HCT116 (cell line): ENCODE measurements at regions not wholly inside any gene's neighbourhood (a gene's known extent, or its start where the extent isn't known, plus 50 kb on each side); places are given as distances from the start of the nearest gene placed in this dataset.

Experiments used
- ATAC-seq: fragments of 200-7000 bp; cut with Tn5 transposase; 2 replicates; pipeline ENCODE4 v1.9.1; 2020; ENCODE audit warnings: mild to moderate bottlenecking, moderate library complexity
- BruUV-seq: library from RNA; stranded (reverse); fragments of 400-500 nt; replicated peaks from 2 replicates; lab custom pipeline; 2021; lab: Mats Ljungman, UMichigan
- CTCF ChIA-PET: fragments of 300-600 bp; sonication (Branson Sonifier 250); formaldehyde crosslinking; loops from one replicate; lab custom pipeline; 2021; ENCODE audit warnings: antibody characterized with exemption; lab: Charles Lee
- POLR2A ChIA-PET: fragments of 300-600, 350-600 bp; sonication (Branson Sonifier 250); formaldehyde crosslinking; loops from one replicate; lab custom pipeline; 2021; ENCODE audit warnings: antibody characterized with exemption; lab: Charles Lee
- RAD21 ChIA-PET, 2 experiments: fragments of 300-600 bp; sonication (Branson Sonifier 250); formaldehyde crosslinking; loops; one replicate each; lab custom pipeline; 2023; ENCODE audit warnings: low total read pairs in 2 of 2; ENCODE audit not compliant: uncharacterized antibody in 2 of 2, unreplicated experiment in 2 of 2, low non-redundant PET in 1 of 2; lab: Charles Lee
- DNase-seq: peaks from one replicate; pipeline ENCODE4 v3.0.0-alpha.2; 2010; ENCODE audit warnings: low read depth, low spot score
- H2AFZ ChIP-seq: fragments of 200-600 bp; shearing (Covaris generic), sonication (generic); 2 replicates; pipeline ENCODE4 v1.6.1; 2017; ENCODE audit warnings: low read depth, mixed run types, mixed read lengths, antibody characterized with exemption, low read length; ENCODE audit not compliant: poor library complexity, severe bottlenecking
- H3K27ac ChIP-seq: 2 replicates; pipeline ENCODE4 v1.5.1; 2012; ENCODE audit warnings: low read depth, low read length
- H3K27me3 ChIP-seq: fragments of 200-600 bp; sonication (generic); 2 replicates; pipeline ENCODE4 v1.6.1; 2016; ENCODE audit warnings: mixed run types, low read length, mixed read lengths; ENCODE audit not compliant: insufficient read depth
- H3K36me3 ChIP-seq, 2 experiments: fragments of 200-500 bp in 1 of 2; fragments of 200-600 bp in 1 of 2; sonication (Bioruptor generic) in 1 of 2; sonication (generic) in 1 of 2; 2 replicates each; pipeline versions ENCODE4 v1.5.1 to v1.6.1; 2014 to 2016; ENCODE audit warnings: low read length in 2 of 2, inconsistent platforms in 1 of 2, mixed read lengths in 1 of 2, mixed run types in 1 of 2; ENCODE audit not compliant: insufficient read depth in 2 of 2, control insufficient read depth in 1 of 2
- H3K4me1 ChIP-seq, 2 experiments: fragments of 200-600 bp in 1 of 2; sonication (generic) in 1 of 2; 2 replicates each; pipeline versions ENCODE4 v1.5.1 to v1.6.1; 2012 to 2017; ENCODE audit warnings: low read length in 2 of 2, inconsistent platforms in 1 of 2, mild to moderate bottlenecking in 1 of 2, mixed read lengths in 1 of 2, mixed run types in 1 of 2, moderate library complexity in 1 of 2; ENCODE audit not compliant: insufficient read depth in 2 of 2, control insufficient read depth in 1 of 2
- H3K4me2 ChIP-seq: fragments of 200-600 bp; sonication (generic); 2 replicates; pipeline ENCODE4 v1.6.1; 2017; ENCODE audit warnings: mixed run types, low read length, mixed read lengths
- H3K4me3 ChIP-seq, 2 experiments: fragments of 200-600 bp in 1 of 2; sonication (generic) in 1 of 2; replicated peaks in 1 of 2; 2 replicates each; pipeline ENCODE4 v1.5.1; 2011 to 2016; ENCODE audit warnings: low read length in 2 of 2, control low read depth in 1 of 2, low read depth in 1 of 2, mild to moderate bottlenecking in 1 of 2, mixed read lengths in 1 of 2, mixed run types in 1 of 2
- H3K79me2 ChIP-seq: fragments of 200-600 bp; sonication (generic); 2 replicates; pipeline ENCODE4 v1.6.1; 2017; ENCODE audit warnings: mild to moderate bottlenecking, mixed run types, low read length, moderate library complexity, mixed read lengths; ENCODE audit not compliant: insufficient read depth
- H3K9ac ChIP-seq: fragments of 200-600 bp; sonication (generic); 2 replicates; pipeline ENCODE4 v1.6.1; 2016; ENCODE audit warnings: low read length, mixed read lengths
- H3K9me2 ChIP-seq: fragments of 200-600 bp; sonication (generic), shearing (Covaris generic); 2 replicates; pipeline ENCODE4 v1.6.1; 2017; ENCODE audit warnings: mixed run types, mild to moderate bottlenecking, moderate library complexity; ENCODE audit not compliant: insufficient read depth
- H3K9me3 ChIP-seq, 2 experiments: fragments of 200-500 bp in 1 of 2; fragments of 200-600 bp in 1 of 2; sonication (Bioruptor generic) in 1 of 2; sonication (generic) in 1 of 2; 2 replicates each; pipeline ENCODE4 v1.6.1; 2014 to 2017; ENCODE audit warnings: low read length in 2 of 2, mixed read lengths in 2 of 2, inconsistent platforms in 1 of 2, low read depth in 1 of 2, mild to moderate bottlenecking in 1 of 2, mixed run types in 1 of 2, moderate library complexity in 1 of 2; ENCODE audit not compliant: control insufficient read depth in 1 of 2, insufficient read depth in 1 of 2
- H4K20me1 ChIP-seq: fragments of 200-600 bp; sonication (generic), shearing (Covaris generic); 2 replicates; pipeline ENCODE4 v1.6.1; 2017; ENCODE audit warnings: mixed run types, mild to moderate bottlenecking, moderate library complexity; ENCODE audit not compliant: insufficient read depth
- CBX3 ChIP-seq: IDR thresholded peaks from 2 replicates; pipeline ENCODE4 v1.6.1; 2012; ENCODE audit warnings: low read depth
- CEBPB ChIP-seq: IDR thresholded peaks from 2 replicates; pipeline ENCODE4 v1.6.1; 2012; ENCODE audit warnings: low read depth
- EGR1 ChIP-seq: IDR thresholded peaks from 2 replicates; pipeline ENCODE4 v1.6.1; 2012; ENCODE audit warnings: low read depth
- ELF1 ChIP-seq: IDR thresholded peaks from 2 replicates; pipeline ENCODE4 v1.6.1; 2012; ENCODE audit warnings: low read depth, borderline replicate concordance
- EZH2 ChIP-seq: fragments of 200-600 bp; sonication (generic); IDR thresholded peaks from 2 replicates; pipeline ENCODE4 v1.6.1; 2017; ENCODE audit warnings: antibody characterized with exemption, mixed run types
- FOSL1 ChIP-seq: IDR thresholded peaks from 2 replicates; pipeline ENCODE4 v1.6.1; 2012; ENCODE audit warnings: low read depth
- JUND ChIP-seq: IDR thresholded peaks from 2 replicates; pipeline ENCODE4 v1.6.1; 2012
- SP1 ChIP-seq: IDR thresholded peaks from 2 replicates; pipeline ENCODE4 v1.6.1; 2012; ENCODE audit warnings: low read depth
- TCF7L2 ChIP-seq: IDR thresholded peaks from 2 replicates; pipeline ENCODE4 v1.7.0; 2011; ENCODE audit warnings: borderline replicate concordance, inconsistent platforms; ENCODE audit not compliant: insufficient read depth, insufficient read length; ENCODE audit errors: extremely low read depth
- YY1 ChIP-seq: IDR thresholded peaks from 2 replicates; pipeline ENCODE4 v1.6.1; 2011; ENCODE audit warnings: low read length, low read depth, moderate library complexity, mild to moderate bottlenecking; ENCODE audit not compliant: insufficient replicate concordance; ENCODE audit errors: extremely low read depth
- intact Hi-C: fragments of 100-400 bp; cut with micrococcal nuclease; formaldehyde crosslinking; loops from 2 replicates; pipeline ENCODE4 v1.10.0; 2022
- TF ChIP-seq, protein P1 (sequence below), 3 experiments: fragments of 200-600 bp in 1 of 3; sonication (generic) in 1 of 3; IDR thresholded peaks in 2 of 3; conservative IDR thresholded peaks in 1 of 3; 2 replicates each; pipeline ENCODE4 v1.5.1; 2012 to 2017; ENCODE audit warnings: low read depth in 2 of 3, low read length in 2 of 3, antibody characterized with exemption in 1 of 3, borderline replicate concordance in 1 of 3, control low read depth in 1 of 3, mild to moderate bottlenecking in 1 of 3, mixed read lengths in 1 of 3, mixed run types in 1 of 3, moderate library complexity in 1 of 3; ENCODE audit not compliant: insufficient read depth in 1 of 3
- TF ChIP-seq, protein P2 (sequence below): IDR thresholded peaks from 2 replicates; pipeline ENCODE4 v1.6.1; 2011; ENCODE audit warnings: mild to moderate bottlenecking, low read length, moderate library complexity; ENCODE audit not compliant: insufficient replicate concordance; ENCODE audit errors: extremely low read depth
- TF ChIP-seq, protein P3 (sequence below): IDR thresholded peaks from 2 replicates; pipeline ENCODE4 v1.6.1; 2012

DNA sequence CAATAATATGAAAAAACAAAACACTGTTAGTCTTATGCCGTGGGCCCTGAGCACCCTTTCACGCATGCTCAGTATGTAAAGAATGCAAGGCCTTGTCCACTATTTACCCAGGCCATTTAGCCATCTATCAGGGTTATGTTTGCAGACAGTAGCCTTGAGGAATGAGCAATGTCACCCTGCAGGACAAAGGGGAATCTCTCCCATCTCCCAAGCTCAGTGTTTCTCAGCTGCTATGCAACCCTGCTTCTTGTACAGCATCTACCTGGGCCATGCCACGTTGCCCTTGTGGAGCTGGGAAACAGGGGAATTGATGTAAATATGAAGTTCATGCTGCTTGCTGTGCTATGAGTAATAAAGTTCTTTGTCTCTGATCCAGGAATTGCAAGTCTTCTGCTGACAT lies 51.5 kb upstream of the SLCO2A1 start:
- Histone ChIP-seq H3K9me3 (no peaks in the 10 kb centered on the region), H3K9ac (no peak overlapping the region), H3K9me2 (no peaks in the 10 kb centered on the region), H3K79me2 (no peaks in the 10 kb centered on the region), H3K36me3 (no peaks in the 10 kb centered on the region), H3K27ac (no peak overlapping the region), H4K20me1 (no peaks in the 10 kb centered on the region), H3K4me2 (no peak overlapping the region), H3K27me3 (no peaks in the 10 kb centered on the region), H2AFZ (no peak overlapping the region), H3K4me1 (no peaks in the 10 kb centered on the region), H3K4me3 (no peak overlapping the region)
- ChIA-PET RAD21 (interaction anchor here in 1 of 2 experiments (0.6 kb wide), 1 partner anchor 142 kb away, joined by 5 read pairs; no protein-coding TSS in a partner anchor), CTCF (no interaction called here), POLR2A (no interaction called here)
- no peak for TF ChIP-seq CEBPB
- TF ChIP-seq EGR1 = no peak
- TF ChIP-seq, protein P1, sequence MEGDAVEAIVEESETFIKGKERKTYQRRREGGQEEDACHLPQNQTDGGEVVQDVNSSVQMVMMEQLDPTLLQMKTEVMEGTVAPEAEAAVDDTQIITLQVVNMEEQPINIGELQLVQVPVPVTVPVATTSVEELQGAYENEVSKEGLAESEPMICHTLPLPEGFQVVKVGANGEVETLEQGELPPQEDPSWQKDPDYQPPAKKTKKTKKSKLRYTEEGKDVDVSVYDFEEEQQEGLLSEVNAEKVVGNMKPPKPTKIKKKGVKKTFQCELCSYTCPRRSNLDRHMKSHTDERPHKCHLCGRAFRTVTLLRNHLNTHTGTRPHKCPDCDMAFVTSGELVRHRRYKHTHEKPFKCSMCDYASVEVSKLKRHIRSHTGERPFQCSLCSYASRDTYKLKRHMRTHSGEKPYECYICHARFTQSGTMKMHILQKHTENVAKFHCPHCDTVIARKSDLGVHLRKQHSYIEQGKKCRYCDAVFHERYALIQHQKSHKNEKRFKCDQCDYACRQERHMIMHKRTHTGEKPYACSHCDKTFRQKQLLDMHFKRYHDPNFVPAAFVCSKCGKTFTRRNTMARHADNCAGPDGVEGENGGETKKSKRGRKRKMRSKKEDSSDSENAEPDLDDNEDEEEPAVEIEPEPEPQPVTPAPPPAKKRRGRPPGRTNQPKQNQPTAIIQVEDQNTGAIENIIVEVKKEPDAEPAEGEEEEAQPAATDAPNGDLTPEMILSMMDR (IDR thresholded peaks at IDR 0.05 in 2 of 3, conservative IDR thresholded peaks at IDR 0.05 in 1 of 3; ENCODE audit: borderline replicate concordance in 1 of 3, insufficient read depth in 1 of 3, low read depth in 2 of 3, low read length in 2 of 3) = no peak
- no TSS peak for BruUV-seq
- ATAC-seq = no peak
- intact Hi-C loops = no loop called here
- DNase-seq = no peak

DNA sequence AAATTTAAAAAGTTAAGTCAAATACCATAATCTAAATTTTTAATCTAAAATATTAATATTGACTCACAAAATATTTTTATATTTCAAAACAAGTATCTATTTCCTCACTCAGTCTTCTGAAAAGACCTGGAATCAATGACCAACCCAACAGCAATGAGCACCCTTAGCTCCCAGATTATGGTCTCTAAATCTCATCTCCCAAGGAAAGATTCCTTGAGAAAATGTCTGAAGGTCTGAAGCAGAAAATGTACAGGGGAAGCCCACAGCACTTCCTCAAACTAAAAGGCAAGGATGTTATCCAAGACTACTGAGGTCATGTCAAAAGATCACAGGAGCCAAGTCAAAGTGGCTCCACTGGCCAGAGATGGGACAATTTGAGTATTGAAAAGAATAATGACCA lies 51.0 kb upstream of the SLCO2A1 start:
- Histone ChIP-seq H3K4me1 (no peaks in the 10 kb centered on the region), H3K9me2 (no peaks in the 10 kb centered on the region), H3K4me3 (no peak overlapping the region), H3K9me3 (no peaks in the 10 kb centered on the region), H3K9ac (no peak overlapping the region), H3K79me2 (no peaks in the 10 kb centered on the region), H4K20me1 (no peaks in the 10 kb centered on the region), H2AFZ (no peak overlapping the region), H3K27ac (no peak overlapping the region), H3K36me3 (no peaks in the 10 kb centered on the region), H3K4me2 (no peak overlapping the region), H3K27me3 (no peaks in the 10 kb centered on the region)
- ChIA-PET POLR2A (no interaction called here), CTCF (no interaction called here), RAD21 (interaction anchor here in 1 of 2 experiments (0.6 kb wide), 1 partner anchor 142 kb away, joined by 5 read pairs; no protein-coding TSS in a partner anchor)
- DNase-seq (no peak), ATAC-seq (no peak)
- intact Hi-C loops = no loop called here
- TF ChIP-seq, protein P2, sequence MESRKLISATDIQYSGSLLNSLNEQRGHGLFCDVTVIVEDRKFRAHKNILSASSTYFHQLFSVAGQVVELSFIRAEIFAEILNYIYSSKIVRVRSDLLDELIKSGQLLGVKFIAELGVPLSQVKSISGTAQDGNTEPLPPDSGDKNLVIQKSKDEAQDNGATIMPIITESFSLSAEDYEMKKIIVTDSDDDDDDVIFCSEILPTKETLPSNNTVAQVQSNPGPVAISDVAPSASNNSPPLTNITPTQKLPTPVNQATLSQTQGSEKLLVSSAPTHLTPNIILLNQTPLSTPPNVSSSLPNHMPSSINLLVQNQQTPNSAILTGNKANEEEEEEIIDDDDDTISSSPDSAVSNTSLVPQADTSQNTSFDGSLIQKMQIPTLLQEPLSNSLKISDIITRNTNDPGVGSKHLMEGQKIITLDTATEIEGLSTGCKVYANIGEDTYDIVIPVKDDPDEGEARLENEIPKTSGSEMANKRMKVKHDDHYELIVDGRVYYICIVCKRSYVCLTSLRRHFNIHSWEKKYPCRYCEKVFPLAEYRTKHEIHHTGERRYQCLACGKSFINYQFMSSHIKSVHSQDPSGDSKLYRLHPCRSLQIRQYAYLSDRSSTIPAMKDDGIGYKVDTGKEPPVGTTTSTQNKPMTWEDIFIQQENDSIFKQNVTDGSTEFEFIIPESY = no peak
- TF ChIP-seq JUND = no peak
- TF ChIP-seq, protein P3, sequence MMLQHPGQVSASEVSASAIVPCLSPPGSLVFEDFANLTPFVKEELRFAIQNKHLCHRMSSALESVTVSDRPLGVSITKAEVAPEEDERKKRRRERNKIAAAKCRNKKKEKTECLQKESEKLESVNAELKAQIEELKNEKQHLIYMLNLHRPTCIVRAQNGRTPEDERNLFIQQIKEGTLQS = no peak
- no peak for TF ChIP-seq FOSL1
- no peak for TF ChIP-seq EZH2
- TF ChIP-seq TCF7L2 = no peak
- no peak for TF ChIP-seq YY1
- no peak for TF ChIP-seq CBX3
- no peak for TF ChIP-seq ELF1
- TF ChIP-seq SP1 = no peak
- BruUV-seq = no TSS peak
